ENCODE measurements at regions not wholly inside any gene's neighbourhood (a gene's known extent, or its start where the extent isn't known, plus 50 kb on each side); places are given as distances from the start of the nearest gene placed in this dataset.
A peak's percentile ranks its signal among the peaks of the same experiment; 100 is the strongest.

- intact Hi-C loops (cut with micrococcal nuclease) (no loop called here), dilution Hi-C loops (cut with MboI; ENCODE audit: extremely low pct_ligation_motif_present, low sequenced_read_pairs) (no loop called here)
- H3K9ac ChIP-seq (replicated peaks; ENCODE audit: extremely low read depth, insufficient read depth, low read length) = no peak overlapping the region
- ChIA-PET POLR2A (no interaction called here), CTCF (no interaction called here)
- H3K4me2 ChIP-seq (ENCODE audit: insufficient read depth, low read length) = no peak overlapping the region
- BruUV-seq (replicated peaks) = no TSS peak
- no peak overlapping the region for H3K4me3 ChIP-seq (replicated peaks in 1 of 3; ENCODE audit: insufficient read depth in 1 of 3, low read depth in 1 of 3, low read length in 3 of 3)
- TF ChIP-seq EZH2 (IDR thresholded peaks at IDR 0.05; ENCODE audit: borderline replicate concordance, low read depth, low read length, severe bottlenecking) = no peak
- TF ChIP-seq MAX (IDR thresholded peaks at IDR 0.05; ENCODE audit: insufficient read depth, insufficient read length) = no peak
- no peak for TF ChIP-seq JUN (IDR thresholded peaks at IDR 0.05; ENCODE audit: borderline replicate concordance, insufficient read depth, insufficient read length, low read depth)
- TF ChIP-seq FOS (IDR thresholded peaks at IDR 0.05; ENCODE audit: borderline replicate concordance, insufficient read depth, low read length) = no peak
- no peak for TF ChIP-seq MYC (IDR thresholded peaks at IDR 0.05; ENCODE audit: low read depth, low read length)
- TF ChIP-seq POLR2A (IDR thresholded peaks at IDR 0.05; ENCODE audit: low read depth, low read length) = no peak
- TF ChIP-seq, protein P1, sequence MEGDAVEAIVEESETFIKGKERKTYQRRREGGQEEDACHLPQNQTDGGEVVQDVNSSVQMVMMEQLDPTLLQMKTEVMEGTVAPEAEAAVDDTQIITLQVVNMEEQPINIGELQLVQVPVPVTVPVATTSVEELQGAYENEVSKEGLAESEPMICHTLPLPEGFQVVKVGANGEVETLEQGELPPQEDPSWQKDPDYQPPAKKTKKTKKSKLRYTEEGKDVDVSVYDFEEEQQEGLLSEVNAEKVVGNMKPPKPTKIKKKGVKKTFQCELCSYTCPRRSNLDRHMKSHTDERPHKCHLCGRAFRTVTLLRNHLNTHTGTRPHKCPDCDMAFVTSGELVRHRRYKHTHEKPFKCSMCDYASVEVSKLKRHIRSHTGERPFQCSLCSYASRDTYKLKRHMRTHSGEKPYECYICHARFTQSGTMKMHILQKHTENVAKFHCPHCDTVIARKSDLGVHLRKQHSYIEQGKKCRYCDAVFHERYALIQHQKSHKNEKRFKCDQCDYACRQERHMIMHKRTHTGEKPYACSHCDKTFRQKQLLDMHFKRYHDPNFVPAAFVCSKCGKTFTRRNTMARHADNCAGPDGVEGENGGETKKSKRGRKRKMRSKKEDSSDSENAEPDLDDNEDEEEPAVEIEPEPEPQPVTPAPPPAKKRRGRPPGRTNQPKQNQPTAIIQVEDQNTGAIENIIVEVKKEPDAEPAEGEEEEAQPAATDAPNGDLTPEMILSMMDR (IDR thresholded peaks at IDR 0.05; ENCODE audit: extremely low read depth in 1 of 2, insufficient read depth in 1 of 2, low read depth in 1 of 2, low read length in 2 of 2) = no peak
- TF ChIP-seq POLR2AphosphoS5 (IDR thresholded peaks at IDR 0.05; ENCODE audit: insufficient read depth, low read depth, low read length) = no peak
- no peak for TF ChIP-seq GATA2 (IDR thresholded peaks at IDR 0.05; ENCODE audit: insufficient read depth, insufficient read length, low read depth, low read length)
- no peaks in the 10 kb centered on the region for H4K20me1 ChIP-seq (replicated peaks; ENCODE audit: control insufficient read depth, extremely low read depth, insufficient read depth, low read length)
- no peak for FAIRE-seq
- H3K27ac ChIP-seq (ENCODE audit: insufficient read depth, low read depth, low read length) = no peak overlapping the region
- H3K79me2 ChIP-seq (ENCODE audit: control insufficient read depth, insufficient read depth, low read length) = no peaks in the 10 kb centered on the region
- no peaks in the 10 kb centered on the region for H3K9me1 ChIP-seq (replicated peaks; ENCODE audit: control insufficient read depth, extremely low read depth, insufficient read depth, low read length)
- H2AFZ ChIP-seq (ENCODE audit: low read depth, low read length) = no peak overlapping the region
- no peaks in the 10 kb centered on the region for H3K27me3 ChIP-seq (ENCODE audit: control insufficient read depth in 2 of 2, insufficient read depth in 2 of 2, low read length in 2 of 2)
- no peaks in the 10 kb centered on the region for H3K9me3 ChIP-seq (replicated peaks; ENCODE audit: control insufficient read depth, insufficient read depth, low read length)
- H3K4me1 ChIP-seq (ENCODE audit: control insufficient read depth, extremely low read depth, insufficient read depth, low read length) = no peaks in the 10 kb centered on the region
- no peaks in the 10 kb centered on the region for H3K36me3 ChIP-seq (ENCODE audit: control insufficient read depth in 2 of 2, extremely low read depth in 1 of 2, insufficient read depth in 2 of 2, low read length in 2 of 2)
- peak; percentile 7 for DNase-seq (ENCODE audit: low read depth, low spot score)
Measured at GRCh38 chr2:18804536-18804935, 215.2 kb upstream of the NT5C1B start.

Data from endothelial cell of umbilical vein (primary cell).